Spleen (tissue), 11 donors: ENCODE measurements at regions not wholly inside any gene's neighbourhood (a gene's known extent, or its start where the extent isn't known, plus 50 kb on each side); places are given as distances from the start of the nearest gene placed in this dataset.

Experiments used
- DNase-seq: peaks from one replicate; pipeline ENCODE4 v3.0.0-alpha.2; 2020
- H3K27ac ChIP-seq, 8 donors: fragments of 200-600 bp; sonication (generic) in 7 of 8; 1 replicate in 4 of 8; 2 replicates in 4 of 8; pipeline versions ENCODE4 v1.5.0 to v1.8.0; 2016 to 2021; ENCODE audit warnings: inconsistent platforms in 4 of 8, mild to moderate bottlenecking in 4 of 8, moderate library complexity in 1 of 8
- H3K27me3 ChIP-seq, 7 donors: fragments of 200-600 bp; sonication (generic) in 6 of 7; replicated peaks in 1 of 7; 1 replicate in 4 of 7; 2 replicates in 3 of 7; pipeline versions ENCODE4 v1.5.0 to v1.8.0; 2016 to 2021; ENCODE audit warnings: inconsistent platforms in 3 of 7, mild to moderate bottlenecking in 1 of 7
- H3K36me3 ChIP-seq, 6 donors: fragments of 200-600 bp; sonication (generic) in 5 of 6; 1 replicate in 4 of 6; 2 replicates in 2 of 6; pipeline versions ENCODE4 v1.5.0 to v1.8.0; 2016 to 2021; ENCODE audit warnings: inconsistent platforms in 2 of 6
- H3K4me1 ChIP-seq, 6 donors: fragments of 200-600 bp; sonication (generic) in 5 of 6; 1 replicate in 3 of 6; 2 replicates in 3 of 6; pipeline versions ENCODE4 v1.5.0 to v1.8.0; 2016 to 2021; ENCODE audit warnings: inconsistent platforms in 3 of 6
- H3K4me3 ChIP-seq, 8 donors: fragments of 200-600 bp; sonication (generic) in 7 of 8; 1 replicate in 4 of 8; 2 replicates in 4 of 8; pipeline versions ENCODE4 v1.5.0 to v1.8.0; 2016 to 2021; ENCODE audit warnings: inconsistent platforms in 4 of 8, mild to moderate bottlenecking in 4 of 8, moderate library complexity in 2 of 8
- H3K9me3 ChIP-seq, 8 donors: fragments of 200-600 bp; sonication (generic) in 7 of 8; 1 replicate in 4 of 8; 2 replicates in 4 of 8; pipeline versions ENCODE4 v1.5.0 to v1.8.0; 2016 to 2021; ENCODE audit warnings: inconsistent platforms in 4 of 8
- CTCF ChIP-seq, 11 experiments: fragments of 200-600 bp in 7 of 11; fragments of 450-650 bp in 4 of 11; sonication (generic) in 4 of 11; IDR thresholded peaks in 8 of 11; conservative IDR thresholded peaks in 3 of 11; 1 replicate in 7 of 11; 2 replicates in 4 of 11; pipeline versions ENCODE4 v1.4.0 to v1.8.0; 2016 to 2021; ENCODE audit warnings: antibody characterized with exemption in 11 of 11, inconsistent platforms in 4 of 11, mild to moderate bottlenecking in 1 of 11
- POLR2A ChIP-seq, 3 donors: fragments of 450-650 bp; IDR thresholded peaks; one replicate each; pipeline ENCODE4 v1.5.1; 2017; ENCODE audit warnings: antibody characterized with exemption in 3 of 3, mild to moderate bottlenecking in 1 of 3
- POLR2AphosphoS5 ChIP-seq, 3 donors: sonication (generic); formaldehyde crosslinking; IDR thresholded peaks; one replicate each; pipeline ENCODE4 v1.5.1; 2017; ENCODE audit warnings: antibody characterized with exemption in 3 of 3
- WGBS, 5 donors: extraction: QIAGEN DNeasy Blood & Tissue Kit in 3 of 5; methylation state at CpG; one replicate each; pipeline versions ENCODE4 v1.1.5 to v1.1.7; 2013 to 2018; 5-methylcytosine and 5-hydroxymethylcytosine counted together
- intact Hi-C: fragments of 100-400 bp; cut with DNase I; formaldehyde crosslinking; loops from one replicate; pipeline ENCODE4 v1.15.0; 2023; ENCODE audit warnings: low total_unique reads
- donor health status: healthy with polysubstance abuse.
- donor health status: DM: no; HTN: no; CAD: no; lungs with moderate emphysema.
- donor health status: DM: no; HTN: no; CAD: no.
- donor health status: Bipolar disorder and iron deficiency.
- donor health status: healthy.
- donor health status: DM: no; HTN: no; CAD: no.
- donor health status: DM: yes; HTN: yes; CAD: no.

- intact Hi-C loops, result no loop called here
- Histone ChIP-seq H3K27me3 (no peaks in the 10 kb centered on the region), H3K27ac (no peak overlapping the region), H3K4me3 (no peak overlapping the region), H3K36me3 (no peaks in the 10 kb centered on the region), H3K4me1 (no peaks in the 10 kb centered on the region), H3K9me3 (peaks cover 0 to 9% (median 0%) of the 10 kb centered on the region in 8 donors)
- no peak for DNase-seq
- TF ChIP-seq POLR2A (IDR thresholded peaks at IDR 0.05) (no peak), CTCF (IDR thresholded peaks at IDR 0.05 in 8 of 11, conservative IDR thresholded peaks at IDR 0.05 in 3 of 11) (no peak), POLR2AphosphoS5 (IDR thresholded peaks at IDR 0.05) (no peak)
- 73 to 85% (median 76%) methylated on average over 6 of the region's 6 CpGs for WGBS, 5 donors
Observed at GRCh38 chr16:8380311-8380710, 210.0 kb downstream of the TMEM114 start.

GRCh38 chr16:8377864-8378263 is 212.4 kb downstream of the TMEM114 start:
- intact Hi-C loops, result no loop called here
- 71 to 84% (median 77%) methylated on average over 3 of the region's 3 CpGs for WGBS, 5 donors

GRCh38 chr16:8376858-8377257 is 213.5 kb downstream of the TMEM114 start:
- no peaks in the 10 kb centered on the region for H3K27me3 ChIP-seq
- intact Hi-C loops, result no loop called here
- H3K9me3 ChIP-seq, result peaks cover 0 to 15% (median 0%) of the 10 kb centered on the region in 8 donors
- H3K4me3 ChIP-seq, result no peak overlapping the region
- H3K27ac ChIP-seq, result no peak overlapping the region
- H3K36me3 ChIP-seq, result no peaks in the 10 kb centered on the region
- TF ChIP-seq POLR2A (IDR thresholded peaks at IDR 0.05) (no peak), CTCF (IDR thresholded peaks at IDR 0.05 in 8 of 11, conservative IDR thresholded peaks at IDR 0.05 in 3 of 11) (no peak), POLR2AphosphoS5 (IDR thresholded peaks at IDR 0.05) (no peak)
- no peak for DNase-seq
- no peaks in the 10 kb centered on the region for H3K4me1 ChIP-seq

More at GRCh38 chr16:8377864-8378263, 212.4 kb downstream of the TMEM114 start:
- TF ChIP-seq CTCF (IDR thresholded peaks at IDR 0.05 in 8 of 11, conservative IDR thresholded peaks at IDR 0.05 in 3 of 11) (no peak), POLR2AphosphoS5 (IDR thresholded peaks at IDR 0.05) (no peak), POLR2A (IDR thresholded peaks at IDR 0.05) (no peak)
- H3K4me1 ChIP-seq, result no peaks in the 10 kb centered on the region
- no peak overlapping the region for H3K4me3 ChIP-seq
- peaks cover 0 to 9% (median 0%) of the 10 kb centered on the region in 8 donors for H3K9me3 ChIP-seq
- H3K27ac ChIP-seq, result no peak overlapping the region
- H3K27me3 ChIP-seq, result no peaks in the 10 kb centered on the region
- H3K36me3 ChIP-seq, result no peaks in the 10 kb centered on the region
- no peak for DNase-seq

GRCh38 chr16:8376430-8376829 is 213.9 kb downstream of the TMEM114 start:
- WGBS, 5 donors, result 46 to 65% (median 58%) methylated on average over 2 of the region's 2 CpGs
- TF ChIP-seq CTCF (IDR thresholded peaks at IDR 0.05 in 8 of 11, conservative IDR thresholded peaks at IDR 0.05 in 3 of 11) (no peak), POLR2AphosphoS5 (IDR thresholded peaks at IDR 0.05) (no peak), POLR2A (IDR thresholded peaks at IDR 0.05) (no peak)
- no peak for DNase-seq

More at GRCh38 chr16:8376430-8376829, 213.9 kb downstream of the TMEM114 start:
- intact Hi-C loops, result no loop called here
- H3K27ac ChIP-seq, result no peak overlapping the region
- no peak overlapping the region for H3K4me3 ChIP-seq
- H3K9me3 ChIP-seq, result peaks cover 0 to 18% (median under 1%) of the 10 kb centered on the region in 8 donors
- H3K4me1 ChIP-seq, result no peaks in the 10 kb centered on the region
- no peaks in the 10 kb centered on the region for H3K27me3 ChIP-seq
- no peaks in the 10 kb centered on the region for H3K36me3 ChIP-seq
